Kidney (tissue), 13 donors: ENCODE measurements at regions not wholly inside any gene's neighbourhood (a gene's known extent, or its start where the extent isn't known, plus 50 kb on each side); places are given as distances from the start of the nearest gene placed in this dataset.

Experiments
- DNase-seq, 5 donors: peaks; one replicate each; pipeline ENCODE4 v3.0.0-alpha.2; 2013 to 2020
- FAIRE-seq: peaks from 2 replicates; lab custom pipeline; 2012; peaks lifted over from hg19 to GRCh38; lab: Jason Lieb, UNC
- H3K27ac ChIP-seq, 2 donors: one replicate each; pipeline ENCODE4 v1.7.0; 2013; ENCODE audit warnings: low read depth in 2 of 2, low read length in 2 of 2, inconsistent platforms in 1 of 2
- H3K27me3 ChIP-seq: one replicate; pipeline ENCODE4 v1.7.1; 2013; ENCODE audit warnings: low read length, inconsistent platforms; ENCODE audit not compliant: control insufficient read depth, insufficient read depth
- H3K36me3 ChIP-seq, 3 donors: one replicate each; pipeline versions ENCODE4 v1.7.0 to v1.7.1; 2013; ENCODE audit warnings: low read length in 3 of 3, control low read depth in 1 of 3, inconsistent platforms in 1 of 3; ENCODE audit not compliant: insufficient read depth in 3 of 3, control insufficient read depth in 2 of 3
- H3K4me1 ChIP-seq, 3 donors: one replicate each; pipeline versions ENCODE4 v1.7.0 to v1.7.1; 2013; ENCODE audit warnings: low read length in 3 of 3, inconsistent platforms in 1 of 3, low read depth in 1 of 3; ENCODE audit not compliant: control insufficient read depth in 2 of 3, insufficient read depth in 2 of 3
- H3K4me3 ChIP-seq, 3 donors: one replicate each; pipeline versions ENCODE4 v1.7.0 to v1.8.1; 2013; ENCODE audit warnings: low read length in 3 of 3, control low read depth in 1 of 3, inconsistent platforms in 1 of 3
- H3K9ac ChIP-seq, 3 donors: one replicate each; pipeline versions ENCODE4 v1.7.0 to v1.7.1; 2013; ENCODE audit warnings: low read length in 3 of 3, control low read depth in 1 of 3, inconsistent platforms in 1 of 3
- H3K9me3 ChIP-seq, 3 donors: one replicate each; pipeline versions ENCODE4 v1.7.0 to v1.7.1; 2013; ENCODE audit warnings: low read length in 3 of 3, control low read depth in 1 of 3, inconsistent platforms in 1 of 3; ENCODE audit not compliant: control insufficient read depth in 2 of 3, insufficient read depth in 1 of 3
- CTCF ChIP-seq: IDR thresholded peaks from 3 replicates; pipeline ENCODE4 v1.5.1; 2012; ENCODE audit warnings: mild to moderate bottlenecking, moderate library complexity, borderline replicate concordance; ENCODE audit not compliant: insufficient read depth; ENCODE audit errors: extremely low read depth
- intact Hi-C: fragments of 100-400 bp; cut with DNase I; formaldehyde crosslinking; loops from one replicate; pipeline ENCODE4 v1.11.1; 2022
- donor health status: control.
- donor health status: control.
- donor health status: control.
- donor health status: control.
- donor health status: control.
- donor health status: DM: yes; HTN: yes; CAD: no.
- donor health status: Normal renal cell carcinoma (clear cell type).

GRCh38 chr9:75754080-75754479 is 136.4 kb upstream of the PCSK5 start:
- no peak overlapping the region for H3K9ac ChIP-seq
- H3K4me3 ChIP-seq, result no peak overlapping the region
- FAIRE-seq (no peak), DNase-seq (peak in 2 of 5 donors; percentile 9 to 19)
- H3K27me3 ChIP-seq, result no peaks in the 10 kb centered on the region
- intact Hi-C loops, result no loop called here
- no peaks in the 10 kb centered on the region for H3K36me3 ChIP-seq
- no peaks in the 10 kb centered on the region for H3K9me3 ChIP-seq
- H3K4me1 ChIP-seq, result no peaks in the 10 kb centered on the region
- H3K27ac ChIP-seq, result no peak overlapping the region
- TF ChIP-seq CTCF, result no peak

- no peak for DNase-seq
- no peaks in the 10 kb centered on the region for H3K36me3 ChIP-seq
- no peaks in the 10 kb centered on the region for H3K9me3 ChIP-seq
- no peak overlapping the region for H3K27ac ChIP-seq
- no peak overlapping the region for H3K9ac ChIP-seq
- no peak for FAIRE-seq
- no peaks in the 10 kb centered on the region for H3K4me1 ChIP-seq
- no peaks in the 10 kb centered on the region for H3K27me3 ChIP-seq
- intact Hi-C loops, result no loop called here
- no peak overlapping the region for H3K4me3 ChIP-seq
- no peak for TF ChIP-seq CTCF
Measured at GRCh38 chr9:75775166-75775565, 115.3 kb upstream of the PCSK5 start.

- Histone ChIP-seq H3K9ac (no peak overlapping the region), H3K27me3 (no peaks in the 10 kb centered on the region), H3K4me3 (no peak overlapping the region), H3K36me3 (no peaks in the 10 kb centered on the region), H3K27ac (no peak overlapping the region), H3K9me3 (no peaks in the 10 kb centered on the region), H3K4me1 (no peaks in the 10 kb centered on the region)
- TF ChIP-seq CTCF, result no peak
- intact Hi-C loops, result no loop called here
- FAIRE-seq, result no peak
- DNase-seq, result no peak
Measured at GRCh38 chr9:75775966-75776691, 114.3 kb upstream of the PCSK5 start.

GRCh38 chr9:75780185-75780584 is 110.3 kb upstream of the PCSK5 start:
- FAIRE-seq, result no peak
- H3K9me3 ChIP-seq, result no peaks in the 10 kb centered on the region
- no peak overlapping the region for H3K9ac ChIP-seq
- no peak overlapping the region for H3K4me3 ChIP-seq
- H3K4me1 ChIP-seq, result no peaks in the 10 kb centered on the region
- no peaks in the 10 kb centered on the region for H3K36me3 ChIP-seq
- intact Hi-C loops, result no loop called here
- no peaks in the 10 kb centered on the region for H3K27me3 ChIP-seq
- no peak for DNase-seq
- TF ChIP-seq CTCF, result no peak
- H3K27ac ChIP-seq, result no peak overlapping the region
